ENCODE measurements at regions not wholly inside any gene's neighbourhood (a gene's known extent, or its start where the extent isn't known, plus 50 kb on each side); places are given as distances from the start of the nearest gene placed in this dataset.

DNA sequence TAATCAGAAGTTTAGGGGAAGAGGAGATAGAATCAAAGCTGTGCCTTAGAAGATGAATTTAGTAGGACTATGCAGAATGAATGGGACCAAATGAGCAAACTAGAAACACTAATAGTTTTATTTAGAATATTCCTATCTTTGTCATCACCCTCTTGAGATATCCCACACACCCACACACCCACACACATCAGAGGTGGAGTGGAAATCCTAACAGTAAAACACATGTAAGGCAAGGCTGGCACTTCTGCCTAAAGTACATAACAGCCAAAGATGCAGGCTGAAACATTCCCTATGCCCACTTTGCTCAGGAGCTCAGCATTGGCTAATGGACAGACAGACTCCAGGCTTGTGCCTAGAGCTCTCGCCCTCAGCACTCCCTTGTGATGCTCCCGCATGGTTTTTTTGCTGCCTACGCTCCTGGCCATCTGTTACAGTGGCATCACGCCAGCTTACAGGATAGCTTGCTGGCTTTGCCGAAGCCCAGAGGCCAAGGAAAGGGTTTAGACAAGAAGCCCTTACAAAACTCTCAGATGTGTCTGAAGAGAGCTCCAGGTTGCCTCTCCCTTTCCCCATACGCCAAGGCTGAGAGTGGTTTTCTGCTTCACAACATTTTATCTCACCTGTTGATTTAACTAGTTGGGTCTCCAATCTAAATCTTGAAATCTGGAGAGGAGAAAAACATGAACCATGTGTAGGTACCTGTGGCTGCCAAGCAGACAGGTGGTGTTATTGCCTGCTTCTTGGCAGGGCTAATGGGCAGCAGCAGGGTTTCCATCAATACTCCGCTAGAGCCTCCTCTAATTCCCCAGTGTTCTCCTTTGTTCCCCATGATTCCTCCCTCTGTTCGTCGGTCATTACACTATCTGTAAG, 282.6 kb upstream of the ID4 start:
- Histone ChIP-seq H3K4me1 (ENCODE audit: low read length) (no peaks in the 10 kb centered on the region), H3K9me3 (ENCODE audit: low read length) (no peaks in the 10 kb centered on the region), H4K20me1 (ENCODE audit: insufficient read depth, low read depth, low read length) (no peaks in the 10 kb centered on the region), H3K9ac (ENCODE audit: low read length) (no peak overlapping the region), H3K27ac (ENCODE audit: low read length) (no peak overlapping the region), H3K4me2 (ENCODE audit: low read depth, low read length, poor library complexity, severe bottlenecking) (no peak overlapping the region), H3K79me2 (ENCODE audit: low read length) (no peaks in the 10 kb centered on the region), H2AFZ (ENCODE audit: low read length) (no peak overlapping the region), H3K27me3 (ENCODE audit: low read length) (no peaks in the 10 kb centered on the region), H3K36me3 (ENCODE audit: insufficient read depth, low read length) (no peaks in the 10 kb centered on the region), H3K4me3 (ENCODE audit: low read length) (no peak overlapping the region), H3K9me2 (replicated peaks; ENCODE audit: insufficient read depth, low read length) (no peaks in the 10 kb centered on the region)
- DNase-seq: no peak

GRCh38 chr6:19557191-19557590, 280.0 kb upstream of the ID4 start:
- H3K9ac ChIP-seq (ENCODE audit: low read length): no peak overlapping the region
- no peaks in the 10 kb centered on the region for H3K79me2 ChIP-seq (ENCODE audit: low read length)
- H3K4me1 ChIP-seq (ENCODE audit: low read length): no peaks in the 10 kb centered on the region
- H3K9me3 ChIP-seq (ENCODE audit: low read length): no peaks in the 10 kb centered on the region
- H3K27ac ChIP-seq (ENCODE audit: low read length): no peak overlapping the region
- no peaks in the 10 kb centered on the region for H4K20me1 ChIP-seq (ENCODE audit: insufficient read depth, low read depth, low read length)
- no peaks in the 10 kb centered on the region for H3K27me3 ChIP-seq (ENCODE audit: low read length)
- DNase-seq: no peak
- no peak overlapping the region for H2AFZ ChIP-seq (ENCODE audit: low read length)
- H3K4me3 ChIP-seq (ENCODE audit: low read length): no peak overlapping the region
- H3K36me3 ChIP-seq (ENCODE audit: insufficient read depth, low read length): no peaks in the 10 kb centered on the region
- H3K9me2 ChIP-seq (replicated peaks; ENCODE audit: insufficient read depth, low read length): no peaks in the 10 kb centered on the region
- H3K4me2 ChIP-seq (ENCODE audit: low read depth, low read length, poor library complexity, severe bottlenecking): no peak overlapping the region

GRCh38 chr6:19558201-19558600, 279.0 kb upstream of the ID4 start:
- H3K4me2 ChIP-seq (ENCODE audit: low read depth, low read length, poor library complexity, severe bottlenecking): no peak overlapping the region
- H3K27me3 ChIP-seq (ENCODE audit: low read length): no peaks in the 10 kb centered on the region
- no peak for DNase-seq
- H3K9me2 ChIP-seq (replicated peaks; ENCODE audit: insufficient read depth, low read length): no peaks in the 10 kb centered on the region
- H3K4me3 ChIP-seq (ENCODE audit: low read length): no peak overlapping the region
- H3K9ac ChIP-seq (ENCODE audit: low read length): no peak overlapping the region
- no peaks in the 10 kb centered on the region for H3K36me3 ChIP-seq (ENCODE audit: insufficient read depth, low read length)
- no peaks in the 10 kb centered on the region for H3K79me2 ChIP-seq (ENCODE audit: low read length)
- H3K9me3 ChIP-seq (ENCODE audit: low read length): no peaks in the 10 kb centered on the region
- no peak overlapping the region for H3K27ac ChIP-seq (ENCODE audit: low read length)
- H4K20me1 ChIP-seq (ENCODE audit: insufficient read depth, low read depth, low read length): no peaks in the 10 kb centered on the region
- no peaks in the 10 kb centered on the region for H3K4me1 ChIP-seq (ENCODE audit: low read length)
- H2AFZ ChIP-seq (ENCODE audit: low read length): no peak overlapping the region

DNA sequence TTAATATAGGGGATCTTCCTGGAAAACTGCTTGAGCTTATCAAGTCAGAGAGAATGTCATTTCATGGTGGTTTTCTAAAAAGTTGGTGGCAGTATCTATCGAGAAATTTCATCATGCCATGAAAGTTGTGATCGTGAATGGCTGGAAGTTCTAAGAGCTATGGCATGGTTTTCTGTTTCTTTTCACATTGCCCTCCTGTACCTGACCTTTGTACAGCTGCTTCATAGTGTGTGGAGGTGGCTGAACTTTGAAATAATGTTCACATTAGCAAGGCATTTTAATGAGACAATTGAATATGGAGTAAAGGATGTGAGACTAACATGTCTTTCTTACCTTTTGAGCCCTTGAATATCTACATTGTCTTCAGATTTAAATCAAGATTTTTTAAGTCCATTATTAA, 278.2 kb upstream of the ID4 start:
- no peaks in the 10 kb centered on the region for H3K79me2 ChIP-seq (ENCODE audit: low read length)
- no peak overlapping the region for H3K4me3 ChIP-seq (ENCODE audit: low read length)
- H3K4me1 ChIP-seq (ENCODE audit: low read length): no peaks in the 10 kb centered on the region
- no peak for DNase-seq
- no peaks in the 10 kb centered on the region for H4K20me1 ChIP-seq (ENCODE audit: insufficient read depth, low read depth, low read length)
- H3K9ac ChIP-seq (ENCODE audit: low read length): no peak overlapping the region
- H3K27ac ChIP-seq (ENCODE audit: low read length): no peak overlapping the region
- H3K9me2 ChIP-seq (replicated peaks; ENCODE audit: insufficient read depth, low read length): no peaks in the 10 kb centered on the region
- H3K9me3 ChIP-seq (ENCODE audit: low read length): no peaks in the 10 kb centered on the region
- H3K27me3 ChIP-seq (ENCODE audit: low read length): no peaks in the 10 kb centered on the region
- no peaks in the 10 kb centered on the region for H3K36me3 ChIP-seq (ENCODE audit: insufficient read depth, low read length)
- no peak overlapping the region for H2AFZ ChIP-seq (ENCODE audit: low read length)
- no peak overlapping the region for H3K4me2 ChIP-seq (ENCODE audit: low read depth, low read length, poor library complexity, severe bottlenecking)

DNA sequence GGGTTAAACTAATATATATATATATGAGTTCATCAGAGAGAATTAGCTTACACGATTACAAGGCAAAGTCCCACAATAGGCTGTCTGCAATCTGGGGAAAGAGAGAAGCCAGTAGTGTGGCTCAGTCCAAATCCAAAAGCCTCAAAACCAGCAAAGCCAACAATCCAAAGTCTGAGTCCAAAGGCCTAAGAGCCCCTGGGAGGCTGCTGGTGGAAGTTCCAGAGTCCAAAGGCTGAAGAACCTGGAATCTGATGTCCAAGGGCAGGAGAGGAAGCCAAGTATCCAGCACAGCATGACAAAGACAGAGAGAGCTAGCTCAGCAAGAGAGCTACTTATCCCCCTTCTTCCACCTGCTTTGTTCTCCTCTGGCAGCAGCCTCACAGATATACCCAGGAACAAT, 274.7 kb upstream of the ID4 start:
- Histone ChIP-seq H3K9me2 (replicated peaks; ENCODE audit: insufficient read depth, low read length) (no peaks in the 10 kb centered on the region), H3K9me3 (ENCODE audit: low read length) (peaks cover 8% of the 10 kb centered on the region; the same call in 1 of the 2 replicates), H3K4me1 (ENCODE audit: low read length) (no peaks in the 10 kb centered on the region), H3K9ac (ENCODE audit: low read length) (no peak overlapping the region), H3K4me3 (ENCODE audit: low read length) (no peak overlapping the region), H3K79me2 (ENCODE audit: low read length) (no peaks in the 10 kb centered on the region), H2AFZ (ENCODE audit: low read length) (no peak overlapping the region), H4K20me1 (ENCODE audit: insufficient read depth, low read depth, low read length) (no peaks in the 10 kb centered on the region), H3K4me2 (ENCODE audit: low read depth, low read length, poor library complexity, severe bottlenecking) (no peak overlapping the region), H3K27ac (ENCODE audit: low read length) (no peak overlapping the region), H3K27me3 (ENCODE audit: low read length) (no peaks in the 10 kb centered on the region), H3K36me3 (ENCODE audit: insufficient read depth, low read length) (no peaks in the 10 kb centered on the region)
- no peak for DNase-seq

GRCh38 chr6:19569563-19569962, 267.6 kb upstream of the ID4 start:
- Histone ChIP-seq H3K4me2 (ENCODE audit: low read depth, low read length, poor library complexity, severe bottlenecking) (no peak overlapping the region), H3K27me3 (ENCODE audit: low read length) (no peaks in the 10 kb centered on the region)

GRCh38 chr6:19571176-19571575, 266.0 kb upstream of the ID4 start:
- no peaks in the 10 kb centered on the region for H3K27me3 ChIP-seq (ENCODE audit: low read length)
- H3K4me3 ChIP-seq (ENCODE audit: low read length): no peak overlapping the region
- no peak overlapping the region for H3K9ac ChIP-seq (ENCODE audit: low read length)
- no peak overlapping the region for H3K27ac ChIP-seq (ENCODE audit: low read length)
- H3K79me2 ChIP-seq (ENCODE audit: low read length): no peaks in the 10 kb centered on the region
- DNase-seq: no peak
- no peaks in the 10 kb centered on the region for H3K36me3 ChIP-seq (ENCODE audit: insufficient read depth, low read length)
- H4K20me1 ChIP-seq (ENCODE audit: insufficient read depth, low read depth, low read length): no peaks in the 10 kb centered on the region
- H3K4me2 ChIP-seq (ENCODE audit: low read depth, low read length, poor library complexity, severe bottlenecking): no peak overlapping the region
- peaks cover 8% of the 10 kb centered on the region; the same call in 1 of the 2 replicates for H3K9me3 ChIP-seq (ENCODE audit: low read length)
- H3K9me2 ChIP-seq (replicated peaks; ENCODE audit: insufficient read depth, low read length): no peaks in the 10 kb centered on the region
- H2AFZ ChIP-seq (ENCODE audit: low read length): no peak overlapping the region
- H3K4me1 ChIP-seq (ENCODE audit: low read length): no peaks in the 10 kb centered on the region

More at GRCh38 chr6:19569563-19569962, 267.6 kb upstream of the ID4 start:
- Histone ChIP-seq H3K36me3 (ENCODE audit: insufficient read depth, low read length) (no peaks in the 10 kb centered on the region), H3K9ac (ENCODE audit: low read length) (no peak overlapping the region), H3K27ac (ENCODE audit: low read length) (no peak overlapping the region), H3K9me2 (replicated peaks; ENCODE audit: insufficient read depth, low read length) (no peaks in the 10 kb centered on the region), H3K4me1 (ENCODE audit: low read length) (no peaks in the 10 kb centered on the region), H2AFZ (ENCODE audit: low read length) (no peak overlapping the region), H3K79me2 (ENCODE audit: low read length) (no peaks in the 10 kb centered on the region), H3K9me3 (ENCODE audit: low read length) (peaks cover 8% of the 10 kb centered on the region; the same call in 1 of the 2 replicates), H4K20me1 (ENCODE audit: insufficient read depth, low read depth, low read length) (no peaks in the 10 kb centered on the region), H3K4me3 (ENCODE audit: low read length) (no peak overlapping the region)
- DNase-seq: no peak

DNA sequence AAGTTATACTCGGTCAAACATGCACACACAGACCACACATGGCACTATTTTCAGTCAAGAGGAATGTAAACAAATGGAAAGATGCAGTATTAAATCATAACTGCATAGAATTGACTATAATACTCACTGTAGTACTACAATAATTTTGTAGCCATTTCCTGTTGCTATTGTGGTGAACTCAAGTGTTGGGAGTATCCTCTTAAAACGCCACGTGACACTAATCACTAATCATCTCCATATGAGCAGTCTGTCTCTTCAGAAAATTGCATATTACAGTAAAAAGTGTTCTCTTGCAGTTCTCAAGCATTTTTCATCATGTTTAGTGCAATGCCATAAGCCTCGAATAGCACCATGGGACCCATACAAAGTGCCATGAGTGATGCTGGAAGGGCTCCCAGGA, 258.7 kb upstream of the ID4 start:
- no peak overlapping the region for H3K9ac ChIP-seq (ENCODE audit: low read length)
- H3K9me3 ChIP-seq (ENCODE audit: low read length): peaks cover 8% of the 10 kb centered on the region; the same call in 1 of the 2 replicates
- no peaks in the 10 kb centered on the region for H3K27me3 ChIP-seq (ENCODE audit: low read length)
- no peaks in the 10 kb centered on the region for H3K4me1 ChIP-seq (ENCODE audit: low read length)
- H3K36me3 ChIP-seq (ENCODE audit: insufficient read depth, low read length): no peaks in the 10 kb centered on the region
- no peak overlapping the region for H3K27ac ChIP-seq (ENCODE audit: low read length)
- no peaks in the 10 kb centered on the region for H3K79me2 ChIP-seq (ENCODE audit: low read length)
- no peaks in the 10 kb centered on the region for H4K20me1 ChIP-seq (ENCODE audit: insufficient read depth, low read depth, low read length)
- no peak overlapping the region for H3K4me2 ChIP-seq (ENCODE audit: low read depth, low read length, poor library complexity, severe bottlenecking)
- H3K4me3 ChIP-seq (ENCODE audit: low read length): no peak overlapping the region
- H3K9me2 ChIP-seq (replicated peaks; ENCODE audit: insufficient read depth, low read length): no peaks in the 10 kb centered on the region
- no peak for DNase-seq
- no peak overlapping the region for H2AFZ ChIP-seq (ENCODE audit: low read length)
